Peyer's patch (tissue), 4 donors: ENCODE measurements at regions not wholly inside any gene's neighbourhood (a gene's known extent, or its start where the extent isn't known, plus 50 kb on each side); places are given as distances from the start of the nearest gene placed in this dataset.
"Not testable (repeated sequence)": the region's sequence is repeated elsewhere in the genome, so short reads cannot be mapped to it uniquely, and the experiment has no call there.

ENCODE experiments used
- CTCF ChIP-seq, 6 experiments: fragments of 450-650 bp in 4 of 6; fragments of 200-600 bp in 2 of 6; sonication (generic) in 1 of 6; IDR thresholded peaks; one replicate each; pipeline ENCODE4 v1.5.1; 2017 to 2019; ENCODE audit warnings: antibody characterized with exemption in 6 of 6, mild to moderate bottlenecking in 3 of 6, moderate library complexity in 1 of 6
- POLR2A ChIP-seq, 2 donors: fragments of 450-650 bp; IDR thresholded peaks; one replicate each; pipeline ENCODE4 v1.5.1; 2017; ENCODE audit warnings: antibody characterized with exemption in 2 of 2, mild to moderate bottlenecking in 2 of 2, moderate library complexity in 2 of 2

GRCh38 chr2:131661884-131662535 is 134.3 kb downstream of the CCDC74A start:
- TF ChIP-seq CTCF, POLR2A (IDR thresholded peaks at IDR 0.05): not testable (repeated sequence)
